ENCODE measurements at regions not wholly inside any gene's neighbourhood (a gene's known extent, or its start where the extent isn't known, plus 50 kb on each side); places are given as distances from the start of the nearest gene placed in this dataset.

DNA sequence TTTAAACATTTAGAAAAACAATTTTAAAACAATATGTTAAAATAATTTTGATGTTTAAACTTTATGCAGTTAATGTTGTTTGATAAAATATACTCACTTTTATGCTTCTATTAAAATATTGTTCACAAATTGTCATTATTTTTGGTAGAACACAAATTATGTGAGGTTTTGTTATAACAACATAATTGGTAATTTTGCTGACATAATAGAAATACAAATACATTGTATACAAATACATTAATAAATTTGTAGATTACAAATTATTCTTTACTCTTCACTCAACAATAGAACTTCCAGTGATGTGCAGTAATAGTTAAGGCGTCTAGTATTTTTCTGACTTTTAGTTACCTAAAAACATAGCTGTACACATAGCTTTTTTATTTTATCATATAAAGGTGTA, 1472.4 kb upstream of the ADGRL3 start:
- TF ChIP-seq POLR2A (IDR thresholded peaks at IDR 0.05; ENCODE audit: low read length): no peak
- TF ChIP-seq GATA1 (IDR thresholded peaks at IDR 0.05; ENCODE audit: low read depth, low read length): no peak

Measured in erythroblast (primary cell).